Stimulated activated CD4-positive, alpha-beta T cell treated with anti-CD3 and anti-CD28 coated beads, TNF-alpha, amount 100 ng/mL, for 4 hours (primary cell): ENCODE measurements at regions not wholly inside any gene's neighbourhood (a gene's known extent, or its start where the extent isn't known, plus 50 kb on each side); places are given as distances from the start of the nearest gene placed in this dataset.
A peak's percentile ranks its signal among the peaks of the same experiment; 100 is the strongest.
"Not testable (repeated sequence)": the region's sequence is repeated elsewhere in the genome, so short reads cannot be mapped to it uniquely, and the experiment has no call there.

ENCODE experiments used
- DNase-seq, 3 experiments: peaks; one replicate each; pipeline ENCODE4 v3.0.0-alpha.2; 2020; ENCODE audit warnings: low read depth in 3 of 3

DNA sequence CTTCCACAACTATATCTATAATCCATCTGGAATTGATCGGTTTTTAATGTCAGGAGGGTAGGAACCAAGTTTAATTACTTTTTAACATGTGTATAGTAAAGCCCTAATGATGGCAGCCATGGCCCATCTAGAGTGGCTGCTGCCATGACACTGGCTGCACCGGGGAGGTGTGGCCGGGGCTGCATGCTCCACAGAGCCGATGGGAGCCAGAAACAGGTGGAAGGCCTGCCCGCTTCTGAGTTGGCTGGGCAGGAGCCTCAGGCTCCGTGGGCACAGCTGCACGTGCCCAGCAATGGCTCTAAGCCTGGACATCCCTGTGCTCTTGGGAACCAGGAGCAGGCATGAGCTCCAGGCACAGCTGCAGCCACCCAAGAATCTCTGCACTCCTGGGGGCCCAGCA is 73.0 kb downstream of the GBP6 start:
- DNase-seq, result no peak

GRCh38 chr1:89438301-89438700 is 74.4 kb downstream of the GBP6 start:
- not testable (repeated sequence) for DNase-seq

GRCh38 chr1:89440911-89441310 is 77.1 kb downstream of the GBP6 start:
- no peak for DNase-seq

DNA sequence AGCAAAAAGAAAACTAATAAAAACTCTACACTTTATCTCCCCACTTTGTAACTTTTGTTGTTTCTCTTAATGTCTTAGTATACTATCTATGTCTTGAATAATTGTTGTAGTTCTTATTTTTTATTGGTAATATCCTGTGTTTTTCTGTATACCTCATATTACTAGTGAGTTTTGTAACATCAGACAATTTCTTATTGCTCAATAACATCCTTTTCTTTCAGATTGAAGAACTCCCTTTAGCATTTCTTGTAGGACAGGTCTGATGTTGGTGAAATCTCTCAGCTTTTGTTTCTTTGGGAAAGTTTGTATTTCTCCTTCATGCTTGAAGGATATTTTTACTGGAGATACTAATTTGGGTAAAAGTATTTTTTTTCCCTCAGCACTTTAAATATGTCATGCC is 79.8 kb upstream of the LRRC8B start:
- DNase-seq, result no peak

DNA sequence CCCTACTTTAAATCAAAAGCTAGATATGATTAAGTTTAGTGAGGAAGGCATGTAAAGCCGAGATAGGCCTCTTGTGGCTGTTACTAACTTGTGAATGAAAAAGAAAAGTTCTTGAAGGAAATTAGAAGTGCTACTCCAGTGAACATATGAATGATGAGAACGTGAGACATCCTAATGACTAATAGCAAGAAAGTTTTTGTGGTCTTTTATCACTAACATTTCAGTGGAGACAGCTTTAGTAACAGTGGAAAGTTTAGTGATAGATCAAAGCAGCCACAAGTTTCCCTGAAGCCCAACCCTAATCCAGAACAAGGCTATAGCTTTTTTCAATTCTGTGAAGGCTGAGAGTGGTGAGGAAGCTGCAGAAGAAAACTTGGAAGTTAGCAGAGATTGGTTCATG is 73.6 kb upstream of the LRRC8B start:
- DNase-seq, result no peak

DNA sequence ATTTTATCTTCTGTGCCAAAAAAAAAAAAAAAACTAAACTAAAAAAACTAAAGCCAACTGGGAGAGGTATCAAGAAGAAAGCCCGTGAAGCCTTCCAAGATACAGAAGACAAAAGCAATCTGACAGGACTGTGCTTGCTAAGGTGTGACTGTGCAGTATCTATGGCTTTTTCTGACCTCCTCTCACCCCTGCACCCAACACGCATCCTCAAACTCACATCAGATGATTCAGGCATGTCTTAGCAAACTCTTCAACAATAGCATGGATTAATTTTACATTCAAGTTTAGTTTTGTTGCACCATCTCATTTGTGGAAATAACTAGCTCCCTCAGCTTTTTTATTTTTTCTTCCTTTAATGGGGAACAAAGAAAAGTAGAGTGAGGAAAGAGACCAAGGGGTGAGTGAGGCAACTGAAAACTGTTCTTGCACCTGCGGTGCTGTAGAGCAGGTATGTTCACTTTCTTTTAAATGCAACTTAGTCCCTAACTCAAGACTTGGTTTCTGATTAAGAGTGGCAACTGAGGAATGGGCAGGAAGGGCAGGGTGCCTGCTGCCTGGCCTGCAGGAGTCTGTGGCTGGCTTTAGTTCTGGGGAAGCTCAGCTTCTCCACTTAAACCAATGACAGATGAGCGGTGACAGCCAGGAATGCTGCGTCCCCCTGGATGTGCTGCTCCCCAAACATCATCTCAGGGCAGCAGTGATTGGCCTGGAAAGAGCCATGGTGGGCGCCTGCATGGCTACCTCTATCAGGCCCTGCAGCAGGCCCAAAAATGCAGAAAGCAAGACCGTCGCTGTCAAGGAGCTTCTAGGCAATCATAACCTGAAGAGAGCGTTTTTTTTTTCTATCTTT is 71.3 kb upstream of the LRRC8B start:
- no peak for DNase-seq

DNA sequence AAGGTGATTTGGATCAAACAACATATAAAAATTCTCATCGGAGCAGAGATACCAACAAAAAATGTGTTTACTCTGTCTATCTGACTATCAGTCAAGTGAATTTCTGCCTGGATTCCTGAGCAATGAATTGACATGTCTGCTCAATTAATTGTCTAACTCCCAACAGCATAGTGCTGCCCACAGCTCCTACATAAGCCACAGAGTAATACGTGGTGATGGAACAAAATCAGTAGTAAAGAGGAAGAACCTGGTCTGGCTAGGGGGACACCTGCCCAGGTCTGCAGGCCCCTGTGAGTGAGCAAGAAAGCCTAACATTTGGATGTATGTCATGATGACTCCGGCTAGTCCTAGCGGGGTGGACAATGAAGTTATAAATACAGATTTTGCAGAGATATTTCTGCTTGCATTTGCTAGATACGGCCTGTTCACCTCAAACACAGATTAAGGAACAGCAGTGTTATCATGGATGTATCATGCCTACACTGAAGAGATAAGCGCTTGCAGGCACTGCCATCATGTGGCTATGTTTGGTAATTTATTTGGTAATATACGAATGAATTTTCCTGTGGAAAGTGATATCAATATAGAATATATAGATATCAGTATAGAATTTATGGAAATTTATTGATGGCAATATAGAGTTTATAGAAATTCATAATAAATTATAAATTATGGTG is 69.6 kb upstream of the LRRC8B start:
- peak; percentile 22 to 42 (median 30) for DNase-seq

DNA sequence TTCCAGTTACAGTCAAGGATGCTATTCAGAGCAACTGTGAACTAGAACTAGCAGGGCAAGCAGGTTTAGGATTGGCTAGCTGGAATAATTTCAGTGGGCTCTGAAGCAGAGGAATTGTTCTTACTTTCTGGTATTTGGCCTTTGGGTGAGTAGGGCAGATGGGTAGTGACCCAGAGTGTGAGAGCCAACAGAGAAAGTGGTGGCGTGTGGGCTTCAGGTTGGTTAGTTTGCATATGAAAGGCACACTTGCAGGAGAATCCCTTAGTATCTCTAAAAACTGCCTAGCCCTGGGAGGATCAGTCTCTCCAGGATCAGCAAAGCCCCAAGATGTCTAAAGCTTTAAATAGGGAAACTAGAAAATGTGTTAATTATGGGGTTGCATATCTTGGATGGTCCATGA is 67.6 kb upstream of the LRRC8B start:
- DNase-seq, result no peak

DNA sequence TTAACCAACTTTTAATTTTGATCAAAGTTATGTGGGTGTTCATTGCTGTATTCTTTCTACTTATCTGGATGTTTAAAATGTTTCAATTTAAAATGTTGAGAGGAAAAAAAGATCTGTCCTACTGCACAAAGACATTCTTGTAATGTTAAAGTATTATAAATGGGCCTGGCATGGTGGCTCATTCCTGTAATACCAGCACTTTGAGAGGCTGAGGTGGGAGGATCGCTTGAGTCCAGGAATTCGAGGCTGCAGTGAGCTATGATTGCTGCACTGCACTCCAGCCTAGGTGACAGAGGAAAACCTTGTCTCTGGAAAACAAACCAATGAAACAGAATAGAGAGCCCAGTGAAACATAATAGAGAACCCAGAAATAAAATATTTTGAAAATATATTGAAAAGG is 65.5 kb upstream of the LRRC8B start:
- no peak for DNase-seq

DNA sequence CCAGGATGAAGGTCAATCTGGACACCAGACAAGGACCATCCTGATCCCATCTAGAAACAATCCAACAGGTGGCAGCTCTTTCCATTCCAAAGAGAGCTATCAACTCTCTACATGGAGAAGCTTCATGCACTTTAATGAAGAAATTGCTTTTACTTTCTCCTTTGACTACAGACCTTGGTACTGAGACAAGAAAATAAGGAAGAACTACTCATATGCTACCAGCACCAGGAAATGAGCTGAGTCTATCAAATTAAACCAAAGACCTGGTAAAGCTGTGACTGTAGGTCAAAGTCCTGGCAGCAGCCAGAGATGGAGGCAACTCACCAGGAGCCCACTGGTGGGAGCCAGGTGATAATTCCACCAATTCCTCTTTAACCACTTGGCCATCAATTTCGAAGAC is 64.3 kb upstream of the LRRC8B start:
- DNase-seq, result no peak

- no peak for DNase-seq
Observed at GRCh38 chr1:89462250-89462649, 62.4 kb upstream of the LRRC8B start.

DNA sequence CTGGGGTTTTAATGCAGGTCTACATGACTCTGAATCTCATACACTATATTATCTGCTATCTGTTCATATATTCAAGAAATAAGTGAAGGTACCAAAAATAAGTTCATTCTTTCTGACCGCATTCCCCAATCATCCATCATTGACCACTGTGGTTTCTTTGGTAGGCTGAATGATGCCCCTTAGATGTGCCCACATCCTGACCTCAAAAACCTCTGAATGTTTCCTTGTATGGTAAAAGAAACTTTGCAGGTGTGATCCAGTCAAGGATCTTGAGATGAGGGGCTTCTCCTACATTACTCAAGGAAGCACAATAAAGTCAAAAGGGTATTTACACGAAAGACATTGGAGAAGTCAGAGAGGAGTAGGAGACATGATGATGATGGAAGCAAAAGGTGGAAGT is 60.6 kb upstream of the LRRC8B start:
- no peak for DNase-seq

DNA sequence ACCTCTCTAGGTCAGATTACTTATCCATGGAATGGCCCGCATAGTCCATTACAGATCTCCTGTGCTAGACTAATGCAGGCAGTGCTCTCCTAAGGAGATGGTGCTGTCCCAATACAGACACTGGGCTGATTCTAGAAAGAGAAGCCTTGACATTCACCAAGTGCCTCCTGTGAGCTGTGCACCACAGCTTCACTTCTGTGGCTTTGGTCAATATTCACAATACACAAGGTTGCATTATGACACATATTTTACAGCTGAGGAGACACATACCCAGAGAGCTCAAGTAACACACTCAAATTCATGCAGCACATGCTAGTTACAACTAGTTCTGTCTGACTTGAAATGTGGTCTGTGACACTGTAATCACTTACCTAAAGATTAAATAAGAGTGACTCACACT is 59.4 kb upstream of the LRRC8B start:
- no peak for DNase-seq

GRCh38 chr1:89466307-89466930 is 58.2 kb upstream of the LRRC8B start:
- DNase-seq, result no peak

DNA sequence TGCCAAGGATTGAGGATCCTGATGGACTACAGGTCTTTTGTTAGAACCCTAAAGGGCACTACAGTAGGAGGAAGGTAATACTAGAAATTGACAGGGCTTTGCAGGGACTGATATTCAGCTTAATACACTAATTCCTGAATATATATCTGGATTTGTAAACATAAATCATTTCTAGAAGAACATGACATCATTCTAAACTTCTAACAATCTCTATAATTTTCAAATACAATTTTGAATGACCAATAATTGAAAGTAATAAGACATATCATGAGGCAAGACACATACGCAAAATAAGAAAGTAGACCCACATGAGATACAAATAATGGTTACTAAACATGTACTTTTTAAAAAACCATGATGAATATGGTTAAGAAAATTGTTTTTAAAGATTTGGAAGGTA is 52.4 kb upstream of the LRRC8B start:
- DNase-seq, result no peak

DNA sequence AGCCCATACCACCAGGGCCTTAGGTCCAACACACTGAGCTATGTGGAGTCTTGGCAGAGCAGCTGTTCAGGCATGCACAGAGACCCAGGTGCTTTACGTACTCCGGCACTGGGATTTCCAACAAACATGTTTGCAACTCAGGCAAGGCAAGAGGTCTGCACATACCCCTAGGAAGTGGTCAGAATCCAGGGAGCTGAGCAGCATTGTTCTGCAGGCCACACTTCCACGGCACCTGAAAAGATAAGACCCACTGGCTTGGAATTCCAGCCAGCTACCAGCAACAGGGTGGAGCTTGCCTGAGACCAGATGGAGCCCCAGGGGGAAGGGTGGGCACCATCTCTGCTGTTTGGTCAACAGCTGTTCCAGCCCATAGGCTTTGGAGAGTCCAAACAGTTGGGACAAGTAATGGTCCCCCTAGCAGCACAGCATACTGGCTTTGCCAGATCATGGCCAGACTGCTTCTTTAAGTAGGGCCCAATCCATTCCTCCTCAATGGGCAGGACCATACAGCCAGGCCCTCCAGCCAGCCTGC is 51.7 kb upstream of the LRRC8B start:
- no peak for DNase-seq
